ENCODE measurements at regions not wholly inside any gene's neighbourhood (a gene's known extent, or its start where the extent isn't known, plus 50 kb on each side); places are given as distances from the start of the nearest gene placed in this dataset.
"Not testable (repeated sequence)": the region's sequence is repeated elsewhere in the genome, so short reads cannot be mapped to it uniquely, and the experiment has no call there.

DNA sequence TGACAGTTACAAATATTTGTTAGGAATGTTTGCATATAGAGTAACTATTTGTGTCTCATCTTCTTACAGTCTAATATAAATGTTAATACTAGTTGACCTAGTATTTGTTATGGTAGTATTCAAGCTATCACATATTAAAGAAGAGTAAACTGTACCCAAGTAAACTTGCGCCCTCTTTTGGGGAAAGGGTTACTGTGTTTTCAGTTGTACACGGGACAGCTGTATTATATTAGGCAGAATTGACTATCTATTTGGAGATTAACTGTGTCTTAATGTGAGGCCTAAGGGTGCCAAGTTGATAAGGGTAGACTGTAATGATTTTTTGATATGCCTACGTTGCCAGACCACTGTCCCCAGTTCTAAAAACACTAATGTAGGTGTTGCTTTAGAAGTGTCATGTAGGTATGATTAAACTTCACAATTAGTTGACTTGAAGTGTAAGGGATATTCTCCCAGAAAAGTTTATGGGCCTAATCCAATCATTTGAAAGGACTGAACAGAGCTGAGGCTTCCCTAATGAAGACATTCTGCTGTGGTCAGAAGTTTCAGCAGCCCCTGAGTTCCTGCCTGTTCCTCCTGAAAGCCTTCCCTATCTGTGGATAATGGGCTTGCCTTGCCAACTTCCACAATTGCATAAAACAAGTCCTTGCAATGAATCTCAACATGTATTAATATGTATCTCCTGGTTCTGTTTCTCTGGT, 172.8 kb upstream of the CXCL13 start:
- CTCF ChIA-PET = interaction anchor here (0.7 to 1.5 kb wide), 4 partner anchors 17 to 192 kb away, joined by 3 to 7 read pairs (median 4); no protein-coding TSS in a partner anchor
- POLR2A ChIA-PET = no interaction called here

DNA sequence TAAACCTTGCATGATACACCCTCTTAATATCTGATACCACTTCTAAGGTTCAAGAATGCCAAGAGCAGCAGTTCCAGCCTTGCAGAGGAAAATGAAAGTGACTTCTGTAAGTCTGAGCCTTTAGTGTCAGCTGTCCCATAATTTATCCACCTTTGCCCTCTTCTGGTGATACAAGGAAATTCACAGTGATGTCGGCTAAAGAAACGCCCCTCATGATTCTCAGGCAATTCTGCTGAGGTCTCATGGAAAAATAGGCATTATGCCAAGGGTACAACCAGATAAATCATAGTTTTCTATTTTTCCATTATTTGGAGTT, 172.2 kb upstream of the CXCL13 start:
- POLR2A ChIA-PET = no interaction called here

DNA sequence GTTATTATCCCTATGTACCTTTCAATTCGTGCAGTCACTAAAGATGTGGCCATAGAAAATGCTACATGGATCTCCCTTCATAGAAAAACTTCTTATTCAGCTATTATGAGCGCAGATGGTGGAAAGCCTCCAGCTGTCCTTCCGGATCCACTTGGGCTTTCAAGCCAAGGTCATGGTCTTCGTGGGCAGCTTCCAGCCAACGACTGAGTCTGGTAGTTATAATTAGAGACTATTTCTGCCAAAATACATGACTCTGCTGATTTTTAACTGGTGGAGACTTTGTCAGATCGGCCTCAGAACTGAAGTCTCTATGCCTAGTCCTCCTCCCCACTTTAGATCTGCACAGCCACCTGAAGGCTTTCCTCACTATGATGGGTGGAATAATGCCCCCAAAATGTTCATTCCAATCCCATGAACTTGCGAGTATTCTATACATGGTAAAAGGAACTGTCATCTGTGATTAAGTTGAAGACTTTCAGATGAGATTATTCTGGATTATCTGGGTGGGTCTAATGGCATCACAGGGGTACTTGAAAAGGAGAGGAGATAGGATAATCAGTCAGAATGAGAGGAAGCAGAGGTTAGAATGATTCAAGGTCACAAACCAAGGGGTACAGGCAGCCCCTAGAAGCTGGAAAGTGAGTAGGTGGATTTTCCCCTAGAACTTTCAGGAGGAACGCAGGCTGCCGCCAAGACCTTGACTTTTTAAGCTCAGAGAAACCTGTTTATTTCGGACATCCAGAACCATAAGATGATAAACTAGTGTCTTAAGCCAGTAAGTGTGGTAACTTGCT, 171.1 kb upstream of the CXCL13 start:
- POLR2A ChIA-PET = no interaction called here
- CTCF ChIA-PET = interaction anchor here (0.6 to 1.0 kb wide), 2 partner anchors 8 to 167 kb away, joined by 3 to 4 read pairs; no protein-coding TSS in a partner anchor

More for the DNA sequence above, 172.2 kb upstream of the CXCL13 start:
- CTCF ChIA-PET = interaction anchor here (0.7 to 1.1 kb wide), 3 partner anchors 16 to 89 kb away, joined by 3 to 4 read pairs (median 3); no protein-coding TSS in a partner anchor

DNA sequence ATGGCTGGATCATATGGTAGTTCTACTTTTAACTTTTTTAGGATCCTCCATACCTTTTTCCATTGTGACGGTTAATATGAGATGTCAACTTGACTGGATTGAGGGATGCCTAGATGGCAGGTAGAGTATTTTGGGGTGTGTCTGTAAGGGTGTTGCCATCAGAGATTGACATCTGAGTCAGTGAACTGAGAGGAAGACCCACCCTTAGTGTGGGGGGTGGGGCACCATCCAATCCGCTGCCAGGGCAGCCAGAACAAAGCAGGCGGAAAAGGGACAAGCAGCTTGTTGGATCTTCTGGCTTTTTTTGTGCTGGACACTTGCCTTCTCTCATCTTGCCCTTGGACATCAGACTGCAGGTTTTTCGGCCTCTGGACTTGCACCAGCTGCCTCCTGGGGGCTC, 168.5 kb upstream of the CXCL13 start:
- ChIA-PET CTCF (no interaction called here), POLR2A (no interaction called here)

DNA sequence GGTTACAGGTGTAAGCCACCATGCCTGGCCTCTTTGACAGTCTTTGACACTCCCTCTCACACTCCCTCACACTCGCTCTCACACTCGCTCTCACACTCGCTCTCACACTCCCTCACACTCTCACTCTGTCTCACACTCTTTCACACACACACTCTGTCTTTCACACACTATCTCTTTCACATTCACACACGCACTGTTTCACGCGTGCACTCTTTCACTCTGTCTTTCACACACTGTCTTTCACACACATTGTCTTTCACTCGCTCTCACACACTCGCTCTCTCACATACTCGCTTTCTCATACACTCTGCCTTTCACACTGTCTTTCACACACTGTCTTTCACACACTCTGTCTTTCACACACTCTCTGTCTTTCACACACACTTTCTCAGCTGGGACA, 167.1 kb upstream of the CXCL13 start:
- CTCF ChIA-PET = no interaction called here
- POLR2A ChIA-PET = no interaction called here

DNA sequence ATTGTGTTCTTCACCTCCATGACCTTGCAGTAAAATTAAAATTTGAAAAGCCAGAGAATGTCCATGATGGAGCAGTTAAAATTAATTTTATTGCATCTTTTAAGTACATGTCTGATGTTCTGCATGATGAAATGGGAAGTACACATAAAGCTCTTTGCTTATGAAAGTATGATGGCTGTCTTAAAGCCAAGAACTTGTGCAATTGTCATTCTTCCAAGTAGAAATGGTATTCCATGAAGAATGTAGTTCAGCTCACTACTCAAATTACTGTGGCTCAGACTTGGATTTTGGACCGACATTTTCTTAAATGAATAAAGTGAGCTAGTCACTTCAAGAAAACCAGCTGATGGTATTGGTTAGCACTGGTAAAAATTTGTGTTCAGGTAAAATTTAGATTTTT, 161.7 kb upstream of the CXCL13 start:
- ChIA-PET POLR2A (no interaction called here), CTCF (no interaction called here)

DNA sequence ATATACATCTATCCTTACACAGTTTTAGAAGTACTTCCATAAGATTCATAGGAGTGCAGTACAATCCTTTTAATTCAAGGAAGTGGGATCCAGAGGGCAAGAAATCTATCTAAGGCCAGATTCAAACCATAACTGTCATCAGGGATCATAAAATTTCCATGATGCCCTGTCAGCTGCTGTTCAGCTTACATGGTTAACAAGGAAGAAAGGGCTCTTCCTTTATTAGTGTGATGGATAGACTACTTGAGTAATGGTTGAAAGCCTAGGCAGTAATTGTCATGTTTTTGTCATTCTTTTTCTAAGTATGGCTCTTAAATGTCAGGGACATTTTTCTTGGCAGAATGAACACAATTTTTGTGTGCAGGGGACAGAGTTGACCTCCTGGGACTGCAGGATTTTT, 159.8 kb upstream of the CXCL13 start:
- ChIA-PET CTCF (no interaction called here), POLR2A (no interaction called here)

DNA sequence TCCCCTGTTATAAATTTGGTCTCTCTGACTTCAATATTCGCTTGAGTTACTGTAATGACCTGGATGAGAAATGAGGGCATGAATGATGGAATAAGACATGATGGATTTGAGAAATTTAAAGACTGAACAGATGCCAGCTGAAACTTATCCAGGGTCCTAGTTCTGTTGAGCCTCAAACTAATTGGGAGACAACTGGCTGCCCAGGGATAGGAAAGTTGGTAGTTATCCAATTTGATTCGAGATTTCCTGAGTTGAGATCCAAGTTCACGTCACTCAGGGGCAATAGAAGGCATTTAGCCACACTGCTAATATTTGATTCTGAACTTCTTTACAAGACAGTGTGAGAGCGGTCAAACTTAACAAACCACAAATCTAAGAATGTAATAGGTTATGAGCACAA, 159.0 kb upstream of the CXCL13 start:
- CTCF ChIA-PET = interaction anchor here (0.9 kb wide), 1 partner anchor 10 kb away, joined by 3 read pairs; no protein-coding TSS in a partner anchor
- POLR2A ChIA-PET = no interaction called here

DNA sequence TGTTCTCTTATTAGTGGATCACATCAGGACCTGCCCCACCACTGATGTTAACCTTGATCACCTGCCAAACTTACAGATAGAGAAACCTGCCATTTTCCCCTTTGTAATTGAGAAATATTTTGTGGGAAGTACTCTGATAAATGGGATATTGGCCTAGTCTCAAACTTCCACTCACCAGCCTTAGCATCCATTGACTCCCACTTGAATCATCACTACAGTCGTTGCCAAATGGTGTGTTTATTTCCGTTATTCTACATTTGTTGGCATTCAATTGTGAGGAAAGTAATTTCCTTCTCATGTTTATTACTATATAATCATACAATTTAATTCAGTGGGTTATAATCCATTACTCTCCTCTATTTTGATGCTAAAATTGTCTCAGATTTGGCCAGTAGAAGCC, 156.4 kb upstream of the CXCL13 start:
- CTCF ChIA-PET = interaction anchor here (1.0 kb wide), 1 partner anchor 16 kb away, joined by 3 read pairs; no protein-coding TSS in a partner anchor
- POLR2A ChIA-PET = no interaction called here

DNA sequence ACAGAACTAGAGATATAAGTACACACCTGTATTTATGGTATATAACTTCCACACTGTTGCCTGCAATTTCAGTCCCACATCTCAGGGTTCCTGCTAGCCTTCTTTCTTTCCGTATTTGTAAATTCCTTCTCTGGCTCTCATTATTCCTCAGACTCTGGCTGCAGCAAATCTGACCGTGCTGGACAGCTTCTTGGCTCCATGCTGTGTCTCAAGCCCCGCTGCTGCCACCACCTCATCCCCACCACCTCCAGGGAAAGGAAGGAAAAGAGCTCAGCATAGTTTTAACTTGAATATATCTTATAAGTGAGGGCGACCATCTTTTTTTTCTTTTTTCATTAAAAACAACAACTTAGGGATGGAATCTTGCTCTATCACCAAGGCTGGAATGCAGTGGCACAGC, 155.6 kb upstream of the CXCL13 start:
- CTCF ChIA-PET = interaction anchor here (1.0 kb wide), 1 partner anchor 16 kb away, joined by 3 read pairs; no protein-coding TSS in a partner anchor
- POLR2A ChIA-PET = no interaction called here

DNA sequence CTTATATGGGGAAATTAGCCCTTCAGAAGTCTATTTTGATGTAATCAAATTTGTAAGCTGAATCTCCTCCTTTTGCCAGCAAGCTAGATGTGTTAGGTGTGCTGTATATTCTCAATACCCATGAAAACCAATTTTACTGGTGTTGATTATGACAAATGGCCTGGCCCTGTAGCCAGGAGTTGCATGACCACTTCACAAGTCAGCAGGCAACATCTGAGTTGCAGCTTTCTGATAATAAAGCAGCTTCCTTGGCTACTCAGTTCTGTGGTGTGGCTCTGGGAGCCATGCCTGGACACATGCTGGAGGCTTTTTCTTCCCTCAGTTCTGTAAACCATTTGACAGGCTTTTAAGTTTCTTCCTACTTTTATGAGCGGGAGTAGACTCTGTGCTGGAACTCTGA, 154.1 kb upstream of the CXCL13 start:
- ChIA-PET CTCF (no interaction called here), POLR2A (no interaction called here)

DNA sequence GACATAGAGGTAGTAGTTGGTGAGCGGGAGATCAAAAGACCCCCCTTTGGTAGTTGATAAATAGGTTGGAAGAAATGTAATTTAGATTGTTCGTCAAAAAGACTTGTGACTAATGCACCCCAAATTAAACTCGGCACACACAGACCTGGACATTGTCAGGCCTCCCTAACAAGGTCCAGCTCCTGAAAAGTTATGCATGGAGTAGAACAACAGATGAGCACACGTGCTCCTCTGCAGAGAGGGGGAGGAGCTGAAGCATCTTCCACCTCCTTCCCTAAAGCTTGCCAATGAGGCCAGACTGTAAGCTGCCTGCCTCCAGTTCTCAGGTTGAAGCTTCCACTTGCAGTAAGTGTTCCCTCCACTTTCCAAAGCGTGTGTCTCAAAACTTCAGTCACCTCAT, 153.5 kb upstream of the CXCL13 start:
- POLR2A ChIA-PET, CTCF ChIA-PET: not testable (repeated sequence)

DNA sequence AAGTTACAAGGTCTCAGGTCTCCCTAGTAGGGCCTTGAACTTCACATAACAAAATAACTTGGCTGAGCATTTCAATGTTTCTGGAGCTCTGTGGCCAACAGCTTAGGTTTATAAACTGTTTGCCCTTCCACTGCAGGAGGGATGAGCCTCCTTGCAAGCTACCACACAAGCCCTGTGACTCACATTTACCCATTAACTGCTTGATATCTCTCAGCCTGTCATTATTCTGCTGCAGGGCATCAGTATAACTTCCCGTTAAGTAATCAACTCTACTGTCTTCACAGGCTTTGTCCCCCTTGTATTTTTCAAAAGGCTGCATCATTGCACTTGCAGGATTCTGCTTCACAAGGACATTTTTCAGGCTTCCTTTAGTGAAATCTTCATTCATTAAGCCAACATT, 151.7 kb upstream of the CXCL13 start:
- CTCF ChIA-PET = no interaction called here
- POLR2A ChIA-PET = no interaction called here

DNA sequence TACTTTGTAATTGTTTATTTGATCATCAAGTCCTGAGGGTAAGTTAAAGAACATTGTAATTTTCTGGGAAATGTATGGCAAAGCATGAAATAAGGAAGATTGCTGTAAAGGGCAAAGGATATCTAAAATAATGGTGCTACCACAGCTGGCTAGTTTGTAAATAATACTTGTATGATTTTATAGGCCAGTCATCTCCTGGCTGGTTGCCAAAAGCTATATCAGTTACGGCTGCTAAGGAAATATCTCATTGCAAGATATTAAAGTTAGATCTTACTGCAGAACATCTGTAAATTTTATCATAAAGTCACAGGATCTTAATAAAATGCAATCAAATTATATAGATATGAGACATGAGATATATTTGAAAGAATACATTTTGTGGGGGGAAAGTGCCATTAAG, 150.8 kb upstream of the CXCL13 start:
- ChIA-PET CTCF (no interaction called here), POLR2A (no interaction called here)

DNA sequence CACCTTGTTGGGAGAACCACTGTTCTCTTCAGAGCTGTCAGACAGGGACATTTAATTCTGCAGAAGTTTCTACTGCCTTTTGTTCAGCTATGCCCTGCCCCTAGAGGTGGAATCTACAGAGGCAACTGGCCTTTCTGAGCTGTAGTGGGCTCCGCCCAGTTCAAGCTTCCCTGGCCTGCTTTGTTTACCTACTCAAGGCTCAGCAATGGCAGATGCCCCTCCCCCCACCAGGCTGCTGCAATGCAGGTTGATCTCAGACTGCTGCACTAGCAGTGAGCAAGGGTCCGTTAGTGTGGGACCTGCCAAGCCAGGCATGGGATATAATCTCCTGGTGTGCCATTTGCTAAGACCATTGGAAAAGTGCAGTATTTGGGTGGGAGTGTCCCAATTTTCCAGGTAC, 141.5 kb upstream of the CXCL13 start:
- CTCF ChIA-PET = interaction anchor here (3.5 kb wide), 1 partner anchor 137 kb away, joined by 22 read pairs; no protein-coding TSS in a partner anchor
- POLR2A ChIA-PET = not testable (repeated sequence)

DNA sequence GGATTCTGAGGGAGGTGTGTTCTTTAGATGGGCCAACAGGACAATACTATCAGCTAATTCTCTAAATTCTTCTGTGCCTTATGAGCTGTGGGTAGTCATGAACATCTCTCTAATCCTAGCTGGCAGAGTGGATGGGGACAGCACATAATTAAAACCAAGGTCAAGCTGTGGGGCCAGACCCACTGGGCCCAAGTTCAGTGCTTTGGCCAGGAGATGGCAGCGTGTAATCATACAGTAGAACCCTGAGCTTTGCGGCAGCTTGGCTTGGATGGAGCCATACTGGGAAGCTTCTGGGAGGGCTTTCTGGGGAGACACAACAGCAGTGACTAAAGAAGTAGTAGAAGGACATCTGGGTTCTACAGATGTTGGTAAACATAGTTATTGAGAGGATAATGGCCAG, 140.3 kb upstream of the CXCL13 start:
- POLR2A ChIA-PET = no interaction called here
- CTCF ChIA-PET = interaction anchor here (0.7 to 3.5 kb wide), 13 partner anchors 32 to 245 kb away, joined by 3 to 22 read pairs (median 3); partner anchors contain the start of gene CXCL13

DNA sequence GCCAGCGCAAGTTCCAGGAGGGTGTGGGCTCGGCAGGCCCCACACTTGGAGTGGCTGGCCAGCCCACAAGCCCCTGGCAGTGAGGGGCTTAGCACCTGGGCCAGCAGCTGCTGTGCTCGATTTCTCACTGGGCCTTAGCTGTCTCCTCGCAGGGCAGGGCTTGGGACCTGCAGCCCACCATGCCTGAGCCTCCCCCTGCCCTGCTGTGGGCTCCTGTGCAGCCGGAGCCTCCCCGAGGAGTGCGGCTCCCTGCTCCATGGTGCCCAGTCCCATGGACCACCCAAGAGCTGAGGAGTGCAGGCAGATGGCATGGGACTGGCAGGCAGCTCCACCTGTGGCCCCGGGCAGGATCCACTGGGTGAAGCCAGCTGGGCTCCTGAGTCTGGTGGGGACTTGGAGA, 139.2 kb upstream of the CXCL13 start:
- POLR2A ChIA-PET = interaction anchor here (0.5 kb wide), 1 partner anchor 130 kb away, joined by 9 read pairs; no protein-coding TSS in a partner anchor
- CTCF ChIA-PET = interaction anchor here (1.5 to 3.5 kb wide), 6 partner anchors 129 to 243 kb away, joined by 3 to 22 read pairs (median 6); no protein-coding TSS in a partner anchor

DNA sequence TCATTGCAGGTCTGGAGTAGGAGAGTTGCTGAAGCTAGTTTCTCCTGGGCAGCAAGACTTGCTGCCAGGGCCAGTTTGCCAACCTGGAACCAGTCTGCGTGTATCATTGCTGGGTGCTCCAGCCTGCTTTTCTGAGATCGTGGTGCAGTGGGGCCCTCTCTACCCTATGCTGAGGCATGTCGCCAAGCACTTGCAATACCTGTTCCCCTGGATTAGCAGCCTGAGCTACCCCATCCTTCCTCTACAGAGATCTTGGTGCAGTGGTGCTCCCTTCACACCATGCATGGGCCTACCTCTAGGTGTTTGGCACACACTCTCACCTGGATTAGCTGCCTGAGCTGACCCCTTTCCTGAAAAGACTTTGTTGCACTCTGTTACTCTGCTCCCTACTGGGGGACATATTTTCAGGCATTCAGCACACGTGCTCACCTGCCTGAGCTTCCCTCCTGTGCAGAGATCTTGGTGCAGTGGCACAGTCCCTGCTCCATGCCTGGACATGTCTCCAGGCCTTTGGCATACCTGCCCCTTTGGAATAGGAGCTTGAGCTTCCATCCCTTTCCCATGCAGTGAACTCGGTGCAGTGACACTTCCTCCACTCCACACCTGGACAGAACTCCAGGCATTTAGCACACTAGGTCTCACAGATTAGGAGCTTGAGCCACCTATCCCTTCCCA, 133.7 kb upstream of the CXCL13 start:
- POLR2A ChIA-PET = no interaction called here
- CTCF ChIA-PET = interaction anchor here (1.1 kb wide), 1 partner anchor 147 kb away, joined by 3 read pairs; no protein-coding TSS in a partner anchor

DNA sequence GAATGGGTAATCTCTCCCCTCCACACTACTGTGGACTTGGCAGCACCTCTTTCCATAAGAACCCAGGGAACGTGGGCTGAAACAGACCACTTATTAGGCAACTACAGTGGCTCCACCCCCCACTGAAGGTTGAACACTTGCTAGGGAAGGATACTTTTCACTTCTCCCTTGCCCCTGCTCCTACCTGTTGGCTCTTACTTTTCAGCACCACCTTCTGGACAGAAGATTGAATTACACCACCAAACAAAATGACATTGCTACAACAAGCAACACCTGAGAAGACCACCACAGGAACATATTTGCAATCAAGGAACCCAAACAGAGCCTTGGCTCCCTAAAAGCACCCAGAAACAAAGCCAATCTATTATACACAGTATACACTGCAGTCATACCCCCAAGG, 132.1 kb upstream of the CXCL13 start:
- POLR2A ChIA-PET = no interaction called here

DNA sequence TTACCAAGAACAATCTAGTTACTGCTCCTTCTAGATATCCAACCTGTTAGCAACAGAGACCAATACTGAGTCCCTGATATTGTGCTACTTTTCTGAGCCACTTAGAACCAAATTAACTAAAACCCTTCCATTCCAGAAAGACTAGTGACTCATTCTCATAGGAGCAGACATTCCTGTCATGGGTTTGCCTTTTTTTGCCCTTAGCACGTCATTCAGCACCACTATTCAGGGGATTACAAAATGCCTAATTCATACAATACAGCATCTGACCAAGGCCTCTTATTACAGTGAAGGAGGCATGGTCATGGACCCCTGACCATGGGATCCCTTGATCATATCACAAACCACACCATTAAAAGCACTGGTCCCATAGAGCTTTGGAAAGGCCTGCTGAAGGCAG, 123.8 kb upstream of the CXCL13 start:
- CTCF ChIA-PET = no interaction called here
- POLR2A ChIA-PET = no interaction called here

More for the DNA sequence above, 132.1 kb upstream of the CXCL13 start:
- CTCF ChIA-PET = no interaction called here

DNA sequence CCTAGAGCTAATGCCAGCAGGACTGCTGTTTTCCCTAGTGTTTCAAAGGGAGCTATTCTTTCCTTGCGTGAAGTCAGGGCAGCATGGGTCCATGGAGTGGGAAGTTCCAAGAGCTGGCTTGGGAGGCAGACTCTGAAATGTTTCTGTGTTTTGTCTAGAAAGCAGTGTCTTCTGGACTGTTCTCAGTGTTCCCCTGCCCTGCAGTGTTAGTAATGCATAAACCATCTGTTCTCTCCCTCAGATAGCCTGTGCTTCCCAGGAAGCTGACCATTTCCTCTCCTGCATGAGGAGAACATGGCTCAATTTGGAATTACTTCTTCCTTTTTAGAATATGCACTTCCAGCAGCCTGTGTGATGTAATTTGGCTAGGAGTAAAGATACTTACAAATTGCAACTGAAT, 116.7 kb upstream of the CXCL13 start:
- POLR2A ChIA-PET = no interaction called here
- CTCF ChIA-PET = no interaction called here
